ENCODE measurements at regions not wholly inside any gene's neighbourhood (a gene's known extent, or its start where the extent isn't known, plus 50 kb on each side); places are given as distances from the start of the nearest gene placed in this dataset.

DNA sequence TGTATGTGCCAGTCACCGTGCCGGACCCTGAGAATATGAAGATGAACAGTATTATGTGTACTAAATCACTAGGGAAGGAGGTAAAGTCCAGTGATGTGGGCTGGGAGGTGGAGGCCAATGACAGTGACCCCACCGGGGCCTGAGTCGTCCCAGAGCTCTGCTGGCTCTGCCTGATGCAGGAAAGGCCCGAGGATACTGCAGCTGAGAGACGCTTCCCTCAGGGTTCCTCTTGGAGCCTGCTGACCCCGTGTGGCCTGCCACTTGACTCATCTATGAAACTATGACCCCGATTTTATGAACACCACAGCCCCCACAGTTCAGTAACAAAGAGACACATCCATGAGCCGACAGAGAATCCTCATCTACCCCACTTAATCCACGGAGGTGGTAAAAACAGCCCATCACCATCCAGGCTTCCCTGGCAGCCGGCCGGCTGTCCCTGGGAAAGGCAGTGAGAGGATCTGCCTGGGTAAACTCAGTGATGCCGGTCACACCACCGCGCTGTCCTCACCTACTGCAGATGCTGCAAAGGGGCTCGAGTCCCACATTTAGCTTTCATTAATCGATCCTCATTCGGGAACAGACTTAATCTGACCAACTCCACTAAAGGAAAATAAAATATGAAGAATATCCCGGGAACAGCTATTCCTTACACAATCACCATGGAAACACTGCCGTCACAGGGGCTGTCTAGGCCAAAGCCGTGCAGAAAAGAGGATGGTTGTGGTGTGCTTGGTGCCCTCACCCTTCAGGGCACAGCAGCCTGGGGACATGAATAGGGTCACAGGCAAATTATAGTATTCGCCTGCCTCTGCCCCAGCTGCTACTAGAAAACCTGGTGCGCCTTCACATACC, 82.9 kb downstream of the ARRDC4 start:
- POLR2A ChIA-PET: no interaction called here
- Mint-ChIP-seq H3K36me3 (ENCODE audit: insufficient read depth, unreplicated experiment) (no peaks in the 10 kb centered on the region), H3K9me3 (ENCODE audit: unreplicated experiment) (no peaks in the 10 kb centered on the region), H3K27ac (ENCODE audit: unreplicated experiment) (no peak overlapping the region), H3K4me3 (ENCODE audit: unreplicated experiment) (no peak overlapping the region), H3K4me1 (ENCODE audit: low read depth, unreplicated experiment) (no peaks in the 10 kb centered on the region), H3K27me3 (ENCODE audit: insufficient read depth, unreplicated experiment) (peaks cover 5% of the 10 kb centered on the region)
- intact Hi-C loops (cut with micrococcal nuclease; ENCODE audit: unreplicated experiment): loop anchor here (5.0 kb wide), 1 partner anchor 46 kb away; no protein-coding TSS in a partner anchor
- H3K36me3 ChIP-seq (ENCODE audit: control insufficient read depth, insufficient read depth, low read length): no peaks in the 10 kb centered on the region
- H3K9me3 ChIP-seq: no peaks in the 10 kb centered on the region
- DNase-seq: peak in 1 of 2 experiments; percentile 2
- no peaks in the 10 kb centered on the region for H3K4me1 ChIP-seq
- no peak overlapping the region for H3K4me3 ChIP-seq (ENCODE audit: low read depth, low read length)
- CTCF ChIA-PET: no interaction called here
- no TSS peak for BruUV-seq (replicated peaks)
- TF ChIP-seq, protein P1, sequence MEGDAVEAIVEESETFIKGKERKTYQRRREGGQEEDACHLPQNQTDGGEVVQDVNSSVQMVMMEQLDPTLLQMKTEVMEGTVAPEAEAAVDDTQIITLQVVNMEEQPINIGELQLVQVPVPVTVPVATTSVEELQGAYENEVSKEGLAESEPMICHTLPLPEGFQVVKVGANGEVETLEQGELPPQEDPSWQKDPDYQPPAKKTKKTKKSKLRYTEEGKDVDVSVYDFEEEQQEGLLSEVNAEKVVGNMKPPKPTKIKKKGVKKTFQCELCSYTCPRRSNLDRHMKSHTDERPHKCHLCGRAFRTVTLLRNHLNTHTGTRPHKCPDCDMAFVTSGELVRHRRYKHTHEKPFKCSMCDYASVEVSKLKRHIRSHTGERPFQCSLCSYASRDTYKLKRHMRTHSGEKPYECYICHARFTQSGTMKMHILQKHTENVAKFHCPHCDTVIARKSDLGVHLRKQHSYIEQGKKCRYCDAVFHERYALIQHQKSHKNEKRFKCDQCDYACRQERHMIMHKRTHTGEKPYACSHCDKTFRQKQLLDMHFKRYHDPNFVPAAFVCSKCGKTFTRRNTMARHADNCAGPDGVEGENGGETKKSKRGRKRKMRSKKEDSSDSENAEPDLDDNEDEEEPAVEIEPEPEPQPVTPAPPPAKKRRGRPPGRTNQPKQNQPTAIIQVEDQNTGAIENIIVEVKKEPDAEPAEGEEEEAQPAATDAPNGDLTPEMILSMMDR (IDR thresholded peaks at IDR 0.05; ENCODE audit: insufficient read depth in 1 of 2, low read depth in 1 of 2, low read length in 1 of 2, severe bottlenecking in 1 of 2, unreplicated experiment in 1 of 2): peak in 1 of 2 experiments; percentile 19
- H3K27me3 ChIP-seq (replicated peaks; ENCODE audit: control insufficient read depth, insufficient read depth, low read length): no peaks in the 10 kb centered on the region

DNA sequence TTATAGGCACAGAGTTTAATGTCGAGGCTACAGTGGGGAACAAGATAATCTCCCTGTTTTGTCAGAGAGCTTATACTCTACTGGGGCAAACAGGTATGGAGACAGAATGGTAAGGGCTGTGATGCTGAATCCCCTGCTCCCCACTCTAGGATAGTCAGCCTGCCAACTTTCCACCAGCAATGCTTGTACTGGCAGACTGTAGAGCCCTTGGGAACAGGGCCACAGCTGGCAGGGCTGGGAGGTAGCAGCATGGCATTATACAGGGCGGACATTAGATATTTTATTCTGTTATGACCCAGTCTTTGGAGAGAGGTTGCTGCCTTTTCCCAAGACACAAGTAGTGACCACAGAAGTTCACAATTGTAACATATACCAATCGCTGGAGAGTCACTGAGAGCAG, 91.2 kb downstream of the ARRDC4 start:
- Mint-ChIP-seq H3K4me3 (ENCODE audit: unreplicated experiment) (no peak overlapping the region), H3K27ac (ENCODE audit: unreplicated experiment) (no peak overlapping the region), H3K27me3 (ENCODE audit: insufficient read depth, unreplicated experiment) (peaks cover 2% of the 10 kb centered on the region), H3K4me1 (ENCODE audit: low read depth, unreplicated experiment) (no peaks in the 10 kb centered on the region), H3K9me3 (ENCODE audit: unreplicated experiment) (no peaks in the 10 kb centered on the region), H3K36me3 (ENCODE audit: insufficient read depth, unreplicated experiment) (no peaks in the 10 kb centered on the region)
- intact Hi-C loops (cut with micrococcal nuclease; ENCODE audit: unreplicated experiment): no loop called here
- ChIA-PET POLR2A (no interaction called here), CTCF (no interaction called here)
- H3K4me1 ChIP-seq: no peaks in the 10 kb centered on the region
- H3K36me3 ChIP-seq (ENCODE audit: control insufficient read depth, insufficient read depth, low read length): no peaks in the 10 kb centered on the region
- TF ChIP-seq, protein P1 (IDR thresholded peaks at IDR 0.05; ENCODE audit: insufficient read depth in 1 of 2, low read depth in 1 of 2, low read length in 1 of 2, severe bottlenecking in 1 of 2, unreplicated experiment in 1 of 2): no peak
- no peaks in the 10 kb centered on the region for H3K27me3 ChIP-seq (replicated peaks; ENCODE audit: control insufficient read depth, insufficient read depth, low read length)
- no peak overlapping the region for H3K4me3 ChIP-seq (ENCODE audit: low read depth, low read length)
- no peak for DNase-seq
- BruUV-seq (replicated peaks): no TSS peak
- H3K9me3 ChIP-seq: no peaks in the 10 kb centered on the region

DNA sequence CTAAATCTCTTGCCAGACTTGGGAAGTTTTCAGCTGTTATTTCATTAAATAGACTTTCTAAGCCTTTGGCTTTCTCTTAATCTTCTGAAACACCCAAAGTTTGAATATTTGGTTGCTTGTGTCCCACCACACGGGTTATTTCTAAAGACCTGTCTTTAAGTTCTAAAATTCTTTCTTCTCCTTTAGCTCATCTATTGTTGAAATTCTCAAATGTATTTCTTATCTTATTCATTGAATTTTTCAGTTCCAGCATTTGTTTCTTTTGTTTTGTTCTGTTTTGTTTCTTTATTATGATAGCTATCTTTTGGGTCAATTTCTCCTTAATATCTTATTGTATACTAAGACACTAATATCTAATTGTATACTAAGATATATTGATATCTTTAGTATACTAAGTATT, 97.0 kb downstream of the ARRDC4 start:
- no peaks in the 10 kb centered on the region for H3K4me1 Mint-ChIP-seq (ENCODE audit: low read depth, unreplicated experiment)
- intact Hi-C loops (cut with micrococcal nuclease; ENCODE audit: unreplicated experiment): no loop called here
- H3K36me3 ChIP-seq (ENCODE audit: control insufficient read depth, insufficient read depth, low read length): no peaks in the 10 kb centered on the region
- no peaks in the 10 kb centered on the region for H3K9me3 ChIP-seq
- peaks cover 18% of the 10 kb centered on the region for H3K9me3 Mint-ChIP-seq (ENCODE audit: unreplicated experiment)
- ChIA-PET CTCF (no interaction called here), POLR2A (no interaction called here)
- no peak for DNase-seq
- H3K4me1 ChIP-seq: no peaks in the 10 kb centered on the region
- no peaks in the 10 kb centered on the region for H3K27me3 ChIP-seq (replicated peaks; ENCODE audit: control insufficient read depth, insufficient read depth, low read length)
- no peak overlapping the region for H3K4me3 ChIP-seq (ENCODE audit: low read depth, low read length)
- H3K27ac Mint-ChIP-seq (ENCODE audit: unreplicated experiment): no peak overlapping the region
- no TSS peak for BruUV-seq (replicated peaks)
- H3K36me3 Mint-ChIP-seq (ENCODE audit: insufficient read depth, unreplicated experiment): no peaks in the 10 kb centered on the region
- TF ChIP-seq, protein P1 (IDR thresholded peaks at IDR 0.05; ENCODE audit: insufficient read depth in 1 of 2, low read depth in 1 of 2, low read length in 1 of 2, severe bottlenecking in 1 of 2, unreplicated experiment in 1 of 2): no peak
- peaks cover 5% of the 10 kb centered on the region for H3K27me3 Mint-ChIP-seq (ENCODE audit: insufficient read depth, unreplicated experiment)
- H3K4me3 Mint-ChIP-seq (ENCODE audit: unreplicated experiment): no peak overlapping the region

All from Caco-2 (cell line).